22Rv1 (cell line): ENCODE measurements at regions not wholly inside any gene's neighbourhood (a gene's known extent, or its start where the extent isn't known, plus 50 kb on each side); places are given as distances from the start of the nearest gene placed in this dataset.

Experiments used
- CTCF ChIP-seq: fragments of 450-650 bp; IDR thresholded peaks from 2 replicates; pipeline ENCODE4 v1.5.1; 2017; ENCODE audit warnings: mild to moderate bottlenecking
- ZFX ChIP-seq: fragments of 450-650 bp; IDR thresholded peaks from 2 replicates; pipeline ENCODE4 v1.6.1; 2017; ENCODE audit warnings: antibody characterized with exemption, borderline replicate concordance

- TF ChIP-seq CTCF (no peak), ZFX (no peak)
Measured at GRCh38 chr16:9539346-9539745, 447.9 kb downstream of the HAPSTR1 start.
